ENCODE measurements at regions not wholly inside any gene's neighbourhood (a gene's known extent, or its start where the extent isn't known, plus 50 kb on each side); places are given as distances from the start of the nearest gene placed in this dataset.
"Not testable (repeated sequence)": the region's sequence is repeated elsewhere in the genome, so short reads cannot be mapped to it uniquely, and the experiment has no call there.

- H3K4me1 ChIP-seq (ENCODE audit: low read depth): no peaks in the 10 kb centered on the region
- no peak overlapping the region for H3K27ac ChIP-seq
- no peak overlapping the region for H3K4me3 ChIP-seq
- H3K27me3 ChIP-seq: no peaks in the 10 kb centered on the region
- no peaks in the 10 kb centered on the region for H3K36me3 ChIP-seq
- DNase-seq (ENCODE audit: low read depth in 1 of 2, low spot score in 1 of 2): peak in 1 of 2 donors; percentile 39
- no peaks in the 10 kb centered on the region for H3K9me3 ChIP-seq (ENCODE audit: low read depth)
- TF ChIP-seq, protein P1, sequence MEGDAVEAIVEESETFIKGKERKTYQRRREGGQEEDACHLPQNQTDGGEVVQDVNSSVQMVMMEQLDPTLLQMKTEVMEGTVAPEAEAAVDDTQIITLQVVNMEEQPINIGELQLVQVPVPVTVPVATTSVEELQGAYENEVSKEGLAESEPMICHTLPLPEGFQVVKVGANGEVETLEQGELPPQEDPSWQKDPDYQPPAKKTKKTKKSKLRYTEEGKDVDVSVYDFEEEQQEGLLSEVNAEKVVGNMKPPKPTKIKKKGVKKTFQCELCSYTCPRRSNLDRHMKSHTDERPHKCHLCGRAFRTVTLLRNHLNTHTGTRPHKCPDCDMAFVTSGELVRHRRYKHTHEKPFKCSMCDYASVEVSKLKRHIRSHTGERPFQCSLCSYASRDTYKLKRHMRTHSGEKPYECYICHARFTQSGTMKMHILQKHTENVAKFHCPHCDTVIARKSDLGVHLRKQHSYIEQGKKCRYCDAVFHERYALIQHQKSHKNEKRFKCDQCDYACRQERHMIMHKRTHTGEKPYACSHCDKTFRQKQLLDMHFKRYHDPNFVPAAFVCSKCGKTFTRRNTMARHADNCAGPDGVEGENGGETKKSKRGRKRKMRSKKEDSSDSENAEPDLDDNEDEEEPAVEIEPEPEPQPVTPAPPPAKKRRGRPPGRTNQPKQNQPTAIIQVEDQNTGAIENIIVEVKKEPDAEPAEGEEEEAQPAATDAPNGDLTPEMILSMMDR (IDR thresholded peaks at IDR 0.05; ENCODE audit: low read depth, low read length): peak; percentile 5
Measured at GRCh38 chr6:112879920-112880413, 532.8 kb downstream of the RFPL4B start.

DNA sequence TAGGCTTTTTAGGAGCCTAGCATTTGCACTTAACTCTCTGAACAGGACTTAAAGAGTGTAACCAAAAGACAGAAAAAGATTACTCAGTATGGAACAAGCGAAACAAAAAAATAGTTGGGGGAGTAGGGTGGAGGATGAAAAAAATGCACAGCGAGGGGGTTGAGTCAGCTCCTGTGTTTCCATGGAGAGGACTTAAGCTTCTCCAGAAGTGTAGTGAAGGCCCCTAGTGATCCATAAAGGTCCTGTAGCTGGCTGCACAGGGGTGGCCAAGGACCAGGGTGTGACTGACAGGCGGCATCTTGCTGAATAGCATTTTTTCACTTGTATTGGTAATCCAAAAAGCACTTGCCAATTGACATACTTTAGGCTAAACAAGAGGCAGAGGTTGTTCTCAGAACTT is 533.9 kb downstream of the RFPL4B start:
- Histone ChIP-seq H3K27ac (no peak overlapping the region), H3K27me3 (no peaks in the 10 kb centered on the region), H3K36me3 (no peaks in the 10 kb centered on the region), H3K4me1 (ENCODE audit: low read depth) (no peaks in the 10 kb centered on the region), H3K9me3 (ENCODE audit: low read depth) (no peaks in the 10 kb centered on the region), H3K4me3 (no peak overlapping the region)
- TF ChIP-seq, protein P1 (IDR thresholded peaks at IDR 0.05; ENCODE audit: low read depth, low read length): no peak
- DNase-seq (ENCODE audit: low read depth in 1 of 2, low spot score in 1 of 2): peak in 1 of 2 donors; percentile 50

DNA sequence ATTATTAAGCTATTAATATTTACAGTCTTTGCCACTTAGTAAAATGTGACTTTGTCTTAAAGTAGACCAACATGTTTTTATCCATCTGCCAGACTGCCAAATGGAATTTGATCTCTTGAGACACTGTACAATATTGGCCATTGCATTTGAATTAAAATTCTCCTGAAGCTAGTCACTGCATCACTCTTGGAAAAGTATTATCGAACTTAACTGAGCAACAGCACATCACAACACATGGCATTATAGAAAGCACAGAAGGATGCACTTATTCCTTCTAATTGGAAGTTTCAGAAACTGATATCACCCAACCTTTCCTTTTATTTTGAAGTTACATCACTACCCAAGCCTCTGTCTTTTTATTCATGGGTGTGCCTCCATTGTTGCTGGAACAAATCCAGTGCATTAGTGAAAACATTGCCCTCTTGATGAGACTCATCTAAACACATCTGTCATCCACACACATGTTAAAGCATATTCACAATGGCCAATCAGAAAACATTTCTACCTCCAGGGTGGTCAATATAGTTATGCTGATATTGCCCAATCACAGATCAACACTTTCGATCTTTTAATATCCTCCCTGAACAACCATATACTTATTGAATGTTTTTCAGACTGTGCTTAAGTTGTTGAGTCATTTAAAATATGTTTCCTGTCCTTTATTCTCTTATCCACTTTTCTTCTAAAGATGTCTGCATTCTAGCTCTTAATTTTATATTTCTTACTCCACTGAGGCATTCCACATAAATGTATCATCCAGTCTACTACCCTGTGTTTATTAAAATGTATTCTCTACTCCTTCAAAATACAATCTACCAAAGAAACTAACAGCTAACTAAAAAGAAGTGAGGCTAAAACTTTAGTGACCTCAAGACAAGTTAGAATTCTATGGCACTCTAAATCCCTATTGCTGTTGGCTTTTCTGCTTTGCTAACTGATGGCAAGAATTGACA is 535.0 kb downstream of the RFPL4B start:
- H3K27ac ChIP-seq: no peak overlapping the region
- no peaks in the 10 kb centered on the region for H3K27me3 ChIP-seq
- H3K9me3 ChIP-seq (ENCODE audit: low read depth): no peaks in the 10 kb centered on the region
- TF ChIP-seq, protein P1 (IDR thresholded peaks at IDR 0.05; ENCODE audit: low read depth, low read length): no peak
- DNase-seq (ENCODE audit: low read depth in 1 of 2, low spot score in 1 of 2): no peak
- H3K4me3 ChIP-seq: no peak overlapping the region
- no peaks in the 10 kb centered on the region for H3K4me1 ChIP-seq (ENCODE audit: low read depth)
- no peaks in the 10 kb centered on the region for H3K36me3 ChIP-seq

- Histone ChIP-seq H3K36me3 (no peaks in the 10 kb centered on the region), H3K4me1 (ENCODE audit: low read depth) (no peaks in the 10 kb centered on the region), H3K27ac (no peak overlapping the region), H3K27me3 (no peaks in the 10 kb centered on the region), H3K9me3 (ENCODE audit: low read depth) (no peaks in the 10 kb centered on the region), H3K4me3 (no peak overlapping the region)
- DNase-seq (ENCODE audit: low read depth in 1 of 2, low spot score in 1 of 2): no peak
- TF ChIP-seq, protein P1 (IDR thresholded peaks at IDR 0.05; ENCODE audit: low read depth, low read length): no peak
Measured at GRCh38 chr6:112883095-112883494, 536.0 kb downstream of the RFPL4B start.

GRCh38 chr6:112886415-112886814 is 539.3 kb downstream of the RFPL4B start:
- no peak overlapping the region for H3K4me3 ChIP-seq
- H3K9me3 ChIP-seq (ENCODE audit: low read depth): no peaks in the 10 kb centered on the region
- no peaks in the 10 kb centered on the region for H3K27me3 ChIP-seq
- no peak overlapping the region for H3K27ac ChIP-seq
- H3K36me3 ChIP-seq: no peaks in the 10 kb centered on the region
- H3K4me1 ChIP-seq (ENCODE audit: low read depth): no peaks in the 10 kb centered on the region
- TF ChIP-seq, protein P1 (IDR thresholded peaks at IDR 0.05; ENCODE audit: low read depth, low read length): no peak
- DNase-seq (ENCODE audit: low read depth in 1 of 2, low spot score in 1 of 2): no peak

- not testable (repeated sequence) for DNase-seq (ENCODE audit: low read depth in 1 of 2, low spot score in 1 of 2); H3K27me3 ChIP-seq; H3K4me1 ChIP-seq (ENCODE audit: low read depth); H3K27ac ChIP-seq; H3K36me3 ChIP-seq; H3K4me3 ChIP-seq; H3K9me3 ChIP-seq (ENCODE audit: low read depth)
Measured at GRCh38 chr6:112887424-112887823, 540.3 kb downstream of the RFPL4B start.
